GM12873 (cell line): ENCODE measurements at regions not wholly inside any gene's neighbourhood (a gene's known extent, or its start where the extent isn't known, plus 50 kb on each side); places are given as distances from the start of the nearest gene placed in this dataset.

Experiments used
- CTCF ChIP-seq: IDR thresholded peaks from 2 replicates; pipeline ENCODE4 v1.5.1; 2012; ENCODE audit warnings: low read depth, mild to moderate bottlenecking, moderate library complexity, low read length, control low read depth; ENCODE audit not compliant: insufficient read depth; ENCODE audit errors: missing control alignments

GRCh38 chr10:9175200-9175599 lies 1120.7 kb downstream of the GATA3 start:
- TF ChIP-seq CTCF, result no peak

GRCh38 chr10:9188022-9188810 lies 1133.7 kb downstream of the GATA3 start:
- no peak for TF ChIP-seq CTCF

DNA sequence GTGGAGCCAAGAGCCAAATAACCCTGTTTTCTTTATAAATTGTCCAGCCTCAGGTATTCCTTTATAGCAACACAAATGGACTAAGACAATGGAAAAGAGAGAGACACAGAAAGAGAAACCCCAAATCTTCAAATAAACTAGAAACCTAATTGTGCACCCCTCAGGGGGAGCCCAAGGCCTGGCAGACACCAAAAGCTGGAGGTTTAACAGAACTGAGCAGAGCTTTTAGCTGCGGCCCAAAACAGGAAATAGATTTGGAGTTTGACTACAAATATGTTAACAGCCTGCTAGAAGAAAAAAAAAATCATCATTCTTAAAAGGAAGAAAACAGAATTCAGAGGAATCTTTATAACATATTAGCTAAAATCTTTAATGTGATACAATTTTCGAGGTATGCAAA lies 1135.0 kb downstream of the GATA3 start:
- no peak for TF ChIP-seq CTCF

DNA sequence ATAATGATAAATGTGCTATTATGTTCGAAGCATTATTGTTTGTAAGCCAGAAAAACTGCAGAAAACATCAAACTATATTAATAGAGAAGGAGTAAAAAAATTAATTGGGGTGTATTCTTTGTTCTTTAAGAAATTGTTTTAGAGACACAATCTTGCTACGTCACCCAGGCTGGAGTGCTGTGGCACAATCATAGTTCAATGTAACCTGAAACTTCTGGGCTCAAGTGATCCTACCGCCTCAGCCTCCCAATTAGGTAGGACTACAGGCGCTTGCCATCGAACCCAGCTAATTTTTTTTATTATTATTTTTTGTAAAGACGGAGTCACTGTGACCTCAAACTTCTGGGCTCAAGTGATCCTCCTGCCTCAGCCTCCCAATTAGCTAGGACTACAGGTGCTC lies 1138.6 kb downstream of the GATA3 start:
- TF ChIP-seq CTCF, result no peak

- TF ChIP-seq CTCF, result no peak
Observed at GRCh38 chr10:9195385-9195784, 1140.9 kb downstream of the GATA3 start.

DNA sequence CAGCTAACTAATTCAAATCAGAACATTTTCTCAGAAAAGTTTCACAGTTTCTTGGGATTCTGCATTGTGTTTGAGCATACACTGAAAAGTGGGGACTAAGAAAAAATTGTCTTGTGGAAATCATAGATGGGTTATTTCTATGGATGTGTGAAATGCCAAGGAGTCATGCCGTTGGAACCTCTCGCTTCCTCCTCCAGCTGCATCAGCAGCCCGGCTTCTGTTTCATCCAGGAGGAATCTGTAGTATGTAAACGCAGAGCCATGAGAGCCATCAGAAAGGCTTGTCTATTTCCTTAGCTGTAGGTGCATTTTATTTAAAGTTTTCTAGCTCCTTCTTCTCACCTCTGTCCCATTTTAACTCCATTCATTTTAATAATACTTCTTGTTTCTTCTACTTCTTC lies 1144.1 kb downstream of the GATA3 start:
- TF ChIP-seq CTCF, result no peak

GRCh38 chr10:9205558-9205957 lies 1151.1 kb downstream of the GATA3 start:
- no peak for TF ChIP-seq CTCF
